ENCODE measurements at regions not wholly inside any gene's neighbourhood (a gene's known extent, or its start where the extent isn't known, plus 50 kb on each side); places are given as distances from the start of the nearest gene placed in this dataset.
"Not testable (repeated sequence)": the region's sequence is repeated elsewhere in the genome, so short reads cannot be mapped to it uniquely, and the experiment has no call there.

DNA sequence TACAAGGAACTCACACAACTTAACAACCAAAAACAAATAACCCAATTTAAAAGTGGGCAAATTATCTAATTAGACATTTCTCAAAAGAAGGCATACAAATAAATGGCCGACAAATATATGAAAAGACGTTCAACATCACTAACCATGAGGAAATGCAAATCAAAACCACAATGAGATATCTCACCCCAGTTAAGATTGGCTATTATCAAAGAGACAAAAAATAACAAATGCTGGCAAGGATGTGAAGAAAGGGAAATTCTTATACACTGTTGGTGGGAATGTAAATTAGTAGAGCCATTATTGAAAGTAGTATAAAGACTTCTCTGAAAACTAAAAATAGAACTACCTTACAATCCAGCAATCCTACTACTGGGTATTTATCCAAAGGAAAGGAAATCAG, 96.7 kb upstream of the SIRPG start:
- no peak for DNase-seq (ENCODE audit: low read depth, low spot score)

DNA sequence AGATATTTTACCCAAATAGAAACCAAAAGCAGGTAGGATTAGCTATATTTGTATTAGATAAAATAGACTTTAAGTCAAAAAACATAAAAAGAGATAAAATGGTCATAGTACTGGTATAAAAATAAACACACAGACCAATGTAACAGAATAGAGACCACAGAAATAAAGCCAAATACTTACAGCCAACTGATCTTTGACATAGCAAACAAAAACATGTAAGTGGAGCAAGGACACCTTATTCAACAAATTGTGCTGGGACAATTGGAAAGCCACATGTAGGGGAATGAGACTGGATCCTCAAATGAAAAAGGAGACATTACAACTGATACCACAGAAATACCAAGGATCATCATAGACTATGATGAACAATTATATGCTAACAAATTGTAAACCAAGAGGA, 94.5 kb upstream of the SIRPG start:
- no peak for DNase-seq (ENCODE audit: low read depth, low spot score)

GRCh38 chr20:1748777-1749176, 91.2 kb upstream of the SIRPG start:
- DNase-seq (ENCODE audit: low read depth, low spot score), result no peak

GRCh38 chr20:1747953-1748577, 90.5 kb upstream of the SIRPG start:
- no peak for DNase-seq (ENCODE audit: low read depth, low spot score)

GRCh38 chr20:1742049-1742434, 84.5 kb upstream of the SIRPG start:
- not testable (repeated sequence) for DNase-seq (ENCODE audit: low read depth, low spot score)

DNA sequence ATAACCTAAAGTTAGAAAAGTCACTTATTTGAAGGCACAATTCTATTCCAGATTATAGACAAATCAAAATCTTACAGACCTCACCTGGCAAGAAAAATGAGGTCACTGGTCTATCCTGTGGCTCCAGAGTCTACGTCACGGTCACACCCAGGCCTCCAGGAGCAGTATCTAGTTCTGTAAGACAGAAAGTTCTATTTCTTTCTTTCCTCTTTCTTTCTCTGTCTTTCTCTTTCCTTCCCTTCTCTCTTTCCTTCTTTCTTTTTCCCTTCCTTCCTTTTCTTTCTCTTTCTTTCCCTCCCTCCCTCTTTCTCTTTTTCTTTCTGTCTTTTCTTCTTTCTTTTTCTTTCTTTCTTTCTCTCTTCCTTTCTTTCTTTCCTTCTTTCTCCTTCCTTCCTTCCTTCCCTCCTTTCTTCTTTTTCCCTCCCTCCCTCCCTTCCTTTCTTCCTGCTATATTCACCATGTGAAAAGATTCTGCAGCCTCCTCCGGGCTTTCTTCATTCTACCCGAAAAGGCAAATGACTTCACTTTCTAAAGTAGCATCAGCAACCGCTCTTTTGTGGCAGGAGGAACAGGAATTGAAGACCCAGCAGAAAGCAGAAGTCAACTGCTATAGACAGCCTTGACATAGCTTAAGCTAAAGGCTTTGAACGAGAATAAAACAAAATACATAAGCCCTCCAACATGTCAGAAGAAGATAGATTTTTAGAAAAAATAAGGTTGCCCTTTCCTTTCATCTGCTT, 83.9 kb upstream of the SIRPG start:
- DNase-seq (ENCODE audit: low read depth, low spot score), result no peak

DNA sequence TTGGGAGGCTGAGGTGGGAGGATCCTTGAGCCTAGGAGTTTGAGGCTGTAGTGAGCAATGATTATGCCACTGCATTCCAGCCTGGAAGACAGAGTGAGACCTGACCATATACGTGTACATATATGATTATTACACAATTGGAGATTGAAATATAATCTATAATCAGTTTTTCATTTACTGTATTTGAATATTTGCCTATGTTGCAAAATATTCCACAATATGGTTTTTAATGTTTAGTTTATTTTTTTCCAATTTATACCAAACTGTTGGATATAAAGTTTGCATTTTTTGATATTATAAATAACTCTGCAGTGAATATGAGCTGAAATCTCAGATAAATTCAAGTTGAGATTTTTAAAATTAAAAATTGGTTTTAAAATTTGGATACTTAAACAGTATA, 79.6 kb upstream of the SIRPG start:
- DNase-seq (ENCODE audit: low read depth, low spot score), result no peak

DNA sequence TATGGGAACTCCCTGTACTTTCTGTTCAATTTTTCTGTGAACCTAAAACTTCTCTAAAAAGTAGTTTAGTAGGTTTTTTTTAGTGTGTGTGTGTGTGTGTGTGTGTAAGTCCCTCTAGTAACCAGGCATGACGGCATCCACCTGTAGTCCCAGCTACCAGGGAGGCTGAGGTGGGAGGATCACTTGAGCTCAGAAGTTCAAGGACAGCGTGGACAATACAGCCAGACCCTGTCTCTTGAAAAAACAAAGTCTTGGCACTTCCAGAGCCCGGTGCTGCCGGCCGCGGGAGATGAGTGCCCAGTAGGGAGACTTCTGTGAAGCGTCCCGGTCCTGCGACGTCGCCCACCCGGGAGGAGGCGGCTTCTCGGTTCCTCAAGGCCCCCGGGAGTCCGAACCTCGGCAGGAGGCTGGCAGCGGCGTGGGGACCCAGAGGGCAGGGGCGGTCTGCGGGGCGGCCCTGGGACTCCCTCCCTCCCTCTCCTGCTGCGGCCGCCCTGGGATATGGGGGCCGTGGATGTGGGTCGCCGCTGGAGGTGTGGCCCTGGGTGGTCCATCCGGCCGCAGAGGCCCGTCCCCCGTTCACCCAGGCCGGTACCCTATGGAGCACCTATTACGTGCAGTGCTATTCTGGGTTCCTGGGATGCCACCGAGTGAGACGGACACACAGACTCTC, 78.0 kb upstream of the SIRPG start:
- DNase-seq (ENCODE audit: low read depth, low spot score), result no peak

- DNase-seq (ENCODE audit: low read depth, low spot score), result no peak
These were observed 76.8 kb upstream of the SIRPG start for GRCh38 chr20:1734269-1734858.

GRCh38 chr20:1731828-1732375, 74.3 kb upstream of the SIRPG start:
- not testable (repeated sequence) for DNase-seq (ENCODE audit: low read depth, low spot score)

GRCh38 chr20:1730981-1731711, 73.6 kb upstream of the SIRPG start:
- DNase-seq (ENCODE audit: low read depth, low spot score), result not testable (repeated sequence)

DNA sequence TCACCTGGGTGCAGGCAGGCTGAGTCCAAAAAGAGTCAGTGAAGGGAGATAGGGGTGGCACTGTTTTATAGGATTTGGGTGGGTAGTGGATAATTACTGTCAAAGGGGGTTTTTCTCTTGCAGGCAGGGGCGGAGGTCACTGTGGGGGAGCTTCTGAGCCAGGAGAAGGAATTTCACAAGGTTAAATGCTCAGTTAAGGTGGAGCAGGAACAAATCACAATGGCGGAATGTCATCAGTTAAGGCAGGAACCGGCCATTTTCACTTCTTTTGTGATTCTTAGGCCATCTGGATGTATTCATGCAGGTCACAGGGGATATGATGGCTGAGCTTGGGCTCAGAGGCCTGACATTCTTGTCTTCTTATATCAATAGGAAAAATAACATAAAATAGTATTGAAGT, 69.7 kb upstream of the SIRPG start:
- DNase-seq (ENCODE audit: low read depth, low spot score), result not testable (repeated sequence)

DNA sequence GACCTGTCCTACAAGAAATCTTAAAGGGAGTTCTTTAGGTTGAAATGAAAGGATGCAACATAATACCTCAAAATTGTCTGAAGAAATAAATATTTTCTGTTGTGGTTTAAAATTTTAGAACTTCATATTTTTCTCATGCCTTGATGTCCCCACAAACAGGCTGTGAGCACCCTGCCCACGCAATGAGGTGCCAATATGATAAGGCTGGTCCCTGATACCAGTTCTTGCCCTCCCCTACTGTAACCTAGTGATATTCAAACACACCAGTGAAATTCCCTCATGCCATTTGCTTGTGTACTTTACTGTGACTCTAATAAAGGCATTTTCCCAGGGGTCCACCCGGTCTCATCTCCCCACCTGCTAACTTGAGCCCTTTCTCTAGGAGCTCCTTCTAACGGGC, 67.3 kb upstream of the SIRPG start:
- no peak for DNase-seq (ENCODE audit: low read depth, low spot score)

DNA sequence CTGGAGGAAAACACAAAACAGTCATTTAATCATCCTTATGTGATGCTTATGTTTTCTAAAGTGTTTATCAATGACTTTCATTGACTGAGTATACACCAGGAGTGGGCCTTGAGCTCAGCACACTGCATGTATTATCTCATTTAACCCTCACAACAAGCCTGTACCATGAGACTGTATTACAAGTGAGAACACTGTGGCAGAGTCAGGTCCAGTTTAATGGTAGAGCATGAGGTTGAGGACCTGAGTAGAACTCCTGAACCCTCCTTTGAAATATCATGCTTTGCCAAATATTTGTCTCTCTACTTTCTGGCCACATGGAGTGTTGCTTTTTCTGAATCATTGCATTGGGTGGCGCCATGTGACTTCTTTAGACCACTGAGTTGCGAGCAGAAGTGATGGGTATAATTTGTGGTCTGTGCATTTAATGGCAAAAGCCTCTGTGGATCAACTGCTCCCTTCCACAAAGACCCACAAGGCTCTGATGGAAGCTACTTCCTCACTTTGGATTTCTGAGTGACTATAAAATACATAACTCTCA, 65.0 kb upstream of the SIRPG start:
- DNase-seq (ENCODE audit: low read depth, low spot score), result no peak

DNA sequence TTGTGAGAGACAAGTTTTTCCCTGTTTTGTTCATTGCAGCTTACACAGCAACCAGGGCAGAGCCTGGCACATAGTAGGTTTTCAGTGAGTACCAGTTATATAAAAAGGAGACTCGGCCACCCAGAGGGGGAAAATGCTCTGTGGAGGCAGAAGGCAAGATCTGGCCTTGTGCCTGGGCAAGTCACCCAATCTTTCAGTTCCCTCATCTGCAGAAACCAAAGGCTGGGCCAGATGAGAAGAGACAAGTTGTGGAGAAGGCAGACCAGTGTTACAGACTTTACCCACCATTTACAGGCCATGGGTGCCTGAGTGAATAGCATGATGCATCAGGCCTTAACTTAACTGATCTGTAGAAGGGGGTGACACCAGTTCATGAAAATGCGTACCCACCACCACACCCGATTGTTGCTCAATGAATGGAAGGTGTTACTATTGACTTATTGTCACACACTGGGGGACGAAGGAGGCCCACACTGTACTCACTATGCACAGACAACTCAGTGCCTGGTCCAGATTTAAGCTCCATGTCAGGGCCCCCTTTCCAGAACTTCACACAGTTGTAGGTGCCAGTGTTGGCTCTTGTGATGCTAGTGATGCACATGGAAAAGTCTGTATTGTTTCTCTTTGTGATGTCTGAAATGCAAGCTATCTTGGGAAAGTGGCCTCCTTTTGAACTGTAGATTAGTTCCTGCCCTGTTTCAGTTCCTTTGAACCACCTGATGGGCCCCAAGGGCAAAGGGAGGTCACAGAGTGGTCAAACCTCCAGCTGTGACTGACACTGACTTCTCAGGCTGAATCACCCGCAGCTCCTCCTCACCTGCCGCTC, 64.3 kb upstream of the SIRPG start:
- DNase-seq (ENCODE audit: low read depth, low spot score), result no peak

GRCh38 chr20:1720845-1721475, 63.4 kb upstream of the SIRPG start:
- DNase-seq (ENCODE audit: low read depth, low spot score), result no peak

DNA sequence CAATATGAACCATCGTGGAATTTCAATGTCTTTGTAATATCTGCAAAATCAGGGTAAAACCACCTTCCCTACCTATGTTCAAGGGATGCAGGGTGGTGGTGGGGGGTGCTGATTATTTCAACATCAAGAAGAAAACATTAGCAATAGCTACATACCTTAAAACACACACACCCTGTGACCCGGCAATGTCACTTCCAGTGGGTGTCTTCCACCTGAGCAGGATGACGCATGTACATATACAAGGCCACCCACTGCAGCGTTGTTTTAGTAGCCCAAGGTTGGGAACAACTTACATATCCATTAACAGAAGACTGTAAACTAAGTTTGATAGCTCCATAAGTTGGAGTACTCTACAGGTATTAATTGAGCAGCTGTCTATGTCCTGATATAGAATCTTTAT, 62.6 kb upstream of the SIRPG start:
- no peak for DNase-seq (ENCODE audit: low read depth, low spot score)

DNA sequence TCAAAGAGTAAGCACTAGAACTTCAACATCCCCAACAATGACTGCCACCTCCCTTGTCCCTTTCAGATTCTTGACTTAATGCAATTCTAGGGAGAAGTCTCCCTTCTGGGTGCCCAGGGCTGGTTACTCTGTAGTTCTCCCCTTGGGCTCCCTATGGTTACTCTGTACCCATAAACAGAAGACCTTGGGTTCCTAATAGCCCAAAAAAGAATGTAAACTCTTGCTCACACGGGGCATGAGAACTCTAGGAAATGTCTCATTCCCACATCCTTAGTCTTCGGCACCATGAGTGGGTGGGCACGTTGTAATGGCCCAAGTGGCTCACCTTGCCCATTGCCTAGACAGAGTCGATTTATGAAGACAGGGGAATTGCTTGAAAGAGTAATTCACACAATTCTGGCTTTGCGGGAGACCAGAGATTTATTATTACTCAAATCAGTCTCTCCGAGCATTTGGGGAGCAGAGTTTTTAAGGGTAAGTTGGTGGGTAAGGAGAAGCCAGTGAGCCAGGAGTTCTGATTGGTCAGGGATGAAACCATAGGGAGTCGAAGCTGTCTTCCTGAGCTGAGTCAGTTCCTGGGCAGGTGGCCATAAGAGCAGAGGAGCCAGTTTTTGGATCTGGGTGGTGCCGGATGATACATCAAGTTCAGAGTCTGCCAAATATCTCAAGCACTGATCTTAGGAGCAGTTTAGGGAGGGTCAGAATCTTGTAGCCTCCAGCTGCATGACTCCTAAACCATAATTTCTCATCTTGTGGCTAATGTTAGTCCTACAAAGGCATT, 61.2 kb upstream of the SIRPG start:
- no peak for DNase-seq (ENCODE audit: low read depth, low spot score)

All from astrocyte of the hippocampus (primary cell).